ENCODE measurements at regions not wholly inside any gene's neighbourhood (a gene's known extent, or its start where the extent isn't known, plus 50 kb on each side); places are given as distances from the start of the nearest gene placed in this dataset.

DNA sequence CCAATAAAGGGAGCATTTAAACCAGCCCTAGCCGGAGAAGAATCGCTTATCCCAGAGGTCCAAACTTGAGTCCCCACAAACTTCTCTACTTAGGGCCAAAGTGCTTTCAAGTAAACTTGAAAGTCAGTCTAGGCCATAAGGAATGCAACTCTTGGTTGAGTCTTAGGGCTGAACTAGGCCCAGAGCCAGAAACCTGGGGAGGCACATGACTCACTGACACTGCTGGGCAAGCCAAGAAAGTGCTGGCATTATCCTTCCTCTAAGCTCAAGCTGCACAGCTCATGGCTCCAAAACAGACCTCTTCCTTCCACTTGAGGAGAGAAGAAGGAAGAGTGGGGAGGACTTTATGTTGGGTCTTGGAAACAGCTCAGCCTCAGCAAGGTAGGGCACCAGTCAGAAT is 1257.3 kb upstream of the DIAPH2 start:
- no peaks in the 10 kb centered on the region for H4K20me1 ChIP-seq (ENCODE audit: insufficient read depth, low read length)
- no peaks in the 10 kb centered on the region for H3K27me3 ChIP-seq (ENCODE audit: control insufficient read depth in 1 of 2, insufficient read depth in 2 of 2, low read length in 2 of 2)
- no peaks in the 10 kb centered on the region for H3K36me3 ChIP-seq (replicated peaks in 1 of 2; ENCODE audit: control insufficient read depth in 1 of 2, insufficient read depth in 2 of 2, low read length in 2 of 2)
- ATAC-seq: no peak
- H3K27ac ChIP-seq (ENCODE audit: extremely low read length, insufficient read depth, low read length): no peak overlapping the region
- no peak overlapping the region for H3K4me2 ChIP-seq (ENCODE audit: low read depth, low read length)
- H3K79me2 ChIP-seq (ENCODE audit: insufficient read depth, low read length): no peaks in the 10 kb centered on the region
- TF ChIP-seq, protein P1, sequence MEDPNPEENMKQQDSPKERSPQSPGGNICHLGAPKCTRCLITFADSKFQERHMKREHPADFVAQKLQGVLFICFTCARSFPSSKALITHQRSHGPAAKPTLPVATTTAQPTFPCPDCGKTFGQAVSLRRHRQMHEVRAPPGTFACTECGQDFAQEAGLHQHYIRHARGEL (CRISPR knock-in tag; IDR thresholded peaks at IDR 0.05): no peak
- TF ChIP-seq, protein P2, sequence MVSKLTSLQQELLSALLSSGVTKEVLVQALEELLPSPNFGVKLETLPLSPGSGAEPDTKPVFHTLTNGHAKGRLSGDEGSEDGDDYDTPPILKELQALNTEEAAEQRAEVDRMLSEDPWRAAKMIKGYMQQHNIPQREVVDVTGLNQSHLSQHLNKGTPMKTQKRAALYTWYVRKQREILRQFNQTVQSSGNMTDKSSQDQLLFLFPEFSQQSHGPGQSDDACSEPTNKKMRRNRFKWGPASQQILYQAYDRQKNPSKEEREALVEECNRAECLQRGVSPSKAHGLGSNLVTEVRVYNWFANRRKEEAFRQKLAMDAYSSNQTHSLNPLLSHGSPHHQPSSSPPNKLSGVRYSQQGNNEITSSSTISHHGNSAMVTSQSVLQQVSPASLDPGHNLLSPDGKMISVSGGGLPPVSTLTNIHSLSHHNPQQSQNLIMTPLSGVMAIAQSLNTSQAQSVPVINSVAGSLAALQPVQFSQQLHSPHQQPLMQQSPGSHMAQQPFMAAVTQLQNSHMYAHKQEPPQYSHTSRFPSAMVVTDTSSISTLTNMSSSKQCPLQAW (CRISPR knock-in tag; IDR thresholded peaks at IDR 0.05): no peak
- no peak for TF ChIP-seq SMAD1 (CRISPR knock-in tag; IDR thresholded peaks at IDR 0.05; ENCODE audit: borderline replicate concordance, low read depth)
- TF ChIP-seq, protein P3, sequence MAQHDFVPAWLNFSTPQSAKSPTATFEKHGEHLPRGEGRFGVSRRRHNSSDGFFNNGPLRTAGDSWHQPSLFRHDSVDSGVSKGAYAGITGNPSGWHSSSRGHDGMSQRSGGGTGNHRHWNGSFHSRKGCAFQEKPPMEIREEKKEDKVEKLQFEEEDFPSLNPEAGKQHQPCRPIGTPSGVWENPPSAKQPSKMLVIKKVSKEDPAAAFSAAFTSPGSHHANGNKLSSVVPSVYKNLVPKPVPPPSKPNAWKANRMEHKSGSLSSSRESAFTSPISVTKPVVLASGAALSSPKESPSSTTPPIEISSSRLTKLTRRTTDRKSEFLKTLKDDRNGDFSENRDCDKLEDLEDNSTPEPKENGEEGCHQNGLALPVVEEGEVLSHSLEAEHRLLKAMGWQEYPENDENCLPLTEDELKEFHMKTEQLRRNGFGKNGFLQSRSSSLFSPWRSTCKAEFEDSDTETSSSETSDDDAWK (CRISPR knock-in tag; IDR thresholded peaks at IDR 0.05): no peak
- no peak for TF ChIP-seq TGIF2 (CRISPR knock-in tag; IDR thresholded peaks at IDR 0.05)
- TF ChIP-seq, protein P4, sequence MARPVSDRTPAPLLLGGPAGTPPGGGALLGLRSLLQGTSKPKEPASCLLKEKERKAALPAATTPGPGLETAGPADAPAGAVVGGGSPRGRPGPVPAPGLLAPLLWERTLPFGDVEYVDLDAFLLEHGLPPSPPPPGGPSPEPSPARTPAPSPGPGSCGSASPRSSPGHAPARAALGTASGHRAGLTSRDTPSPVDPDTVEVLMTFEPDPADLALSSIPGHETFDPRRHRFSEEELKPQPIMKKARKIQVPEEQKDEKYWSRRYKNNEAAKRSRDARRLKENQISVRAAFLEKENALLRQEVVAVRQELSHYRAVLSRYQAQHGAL (CRISPR knock-in tag; IDR thresholded peaks at IDR 0.05; ENCODE audit: not compliant biosample characterization): no peak
- ChIA-PET CTCF (ENCODE audit: low intra/inter-chr PET ratio, low total read pairs) (no interaction called here), POLR2A (no interaction called here)
- no peak overlapping the region for H3K9ac ChIP-seq (ENCODE audit: insufficient read depth, low read depth, low read length)
- H3K4me1 ChIP-seq (ENCODE audit: insufficient read depth, low read length): no peaks in the 10 kb centered on the region
- H3K9me3 ChIP-seq (ENCODE audit: low read length): no peaks in the 10 kb centered on the region
- intact Hi-C loops (cut with micrococcal nuclease; ENCODE audit: unreplicated experiment) (no loop called here), in situ Hi-C loops (cut with HindIII; ENCODE audit: extremely low pct_ligation_motif_present, low pct_unique_long_range_greater_than_20kb) (no loop called here)
- no peak for DNase-seq (ENCODE audit: low spot score)
- no peak overlapping the region for H2AFZ ChIP-seq (ENCODE audit: low read length)
- H3K4me3 ChIP-seq (replicated peaks in 1 of 3; ENCODE audit: insufficient read depth in 1 of 3, low read depth in 2 of 3, low read length in 3 of 3): no peak overlapping the region
- FAIRE-seq: no peak
- no TSS peak for BruUV-seq (replicated peaks)
- WGBS (ENCODE audit: low lambda C conversion rate): 71% methylated on average over 2 of the region's 2 CpGs

Measured in HepG2 (cell line).